ENCODE measurements at regions not wholly inside any gene's neighbourhood (a gene's known extent, or its start where the extent isn't known, plus 50 kb on each side); places are given as distances from the start of the nearest gene placed in this dataset.
"Not testable (repeated sequence)": the region's sequence is repeated elsewhere in the genome, so short reads cannot be mapped to it uniquely, and the experiment has no call there.

DNA sequence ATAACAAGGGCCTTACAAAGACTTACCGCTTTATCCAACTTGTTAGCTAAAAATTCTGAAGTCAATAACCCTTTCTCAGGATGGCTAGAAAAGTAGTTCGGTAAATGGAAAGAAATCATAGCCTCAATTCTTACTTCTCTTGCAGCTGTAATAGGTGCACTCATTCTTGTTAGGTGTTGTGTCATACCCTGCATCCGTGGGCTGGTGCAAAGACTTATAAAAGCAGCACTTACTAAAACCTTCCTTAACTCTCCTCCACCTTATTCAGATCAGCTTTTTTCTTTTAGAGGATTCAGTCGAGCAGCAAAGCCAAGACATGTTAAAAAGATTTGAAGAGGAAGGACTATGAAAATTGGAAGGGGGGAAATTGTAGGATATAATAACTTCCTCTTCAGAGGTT is 238.2 kb upstream of the DIO3 start:
- in situ Hi-C loops (cut with HindIII; ENCODE audit: extremely low pct_ligation_motif_present, low pct_unique_long_range_greater_than_20kb) (no loop called here), intact Hi-C loops (cut with micrococcal nuclease; ENCODE audit: unreplicated experiment) (no loop called here)
- no peak overlapping the region for H3K9ac ChIP-seq (ENCODE audit: insufficient read depth, low read depth, low read length)
- ChIA-PET CTCF (ENCODE audit: low intra/inter-chr PET ratio, low total read pairs) (no interaction called here), POLR2A (no interaction called here)
- ATAC-seq (no peak), FAIRE-seq (no peak), DNase-seq (ENCODE audit: low spot score) (no peak)
- H3K4me3 ChIP-seq (replicated peaks in 1 of 3; ENCODE audit: insufficient read depth in 1 of 3, low read depth in 2 of 3, low read length in 3 of 3), result no peak overlapping the region
- H3K27ac ChIP-seq (ENCODE audit: extremely low read length, insufficient read depth, low read length), result no peak overlapping the region
- peaks cover 0 to 3% of the 10 kb centered on the region in 2 experiments; a peak in 1 of 5 replicates for H3K27me3 ChIP-seq (ENCODE audit: control insufficient read depth in 1 of 2, insufficient read depth in 2 of 2, low read length in 2 of 2)
- no peaks in the 10 kb centered on the region for H4K20me1 ChIP-seq (ENCODE audit: insufficient read depth, low read length)
- BruUV-seq (replicated peaks), result no TSS peak
- H3K4me1 ChIP-seq (ENCODE audit: insufficient read depth, low read length), result peaks cover 51% of the 10 kb centered on the region
- H3K4me2 ChIP-seq (ENCODE audit: low read depth, low read length), result no peak overlapping the region
- H3K9me3 ChIP-seq (ENCODE audit: low read length), result peaks cover 16% of the 10 kb centered on the region
- H3K36me3 ChIP-seq (replicated peaks in 1 of 2; ENCODE audit: control insufficient read depth in 1 of 2, insufficient read depth in 2 of 2, low read length in 2 of 2), result no peaks in the 10 kb centered on the region
- no peaks in the 10 kb centered on the region for H3K79me2 ChIP-seq (ENCODE audit: insufficient read depth, low read length)
- H2AFZ ChIP-seq (ENCODE audit: low read length), result no peak overlapping the region
- 79% methylated on average over 4 of the region's 4 CpGs for WGBS (ENCODE audit: low lambda C conversion rate)
- no peak for TF ChIP-seq POLR2G (IDR thresholded peaks at IDR 0.05; ENCODE audit: low read depth, low read length)
- no peak for TF ChIP-seq ZNF768 (CRISPR knock-in tag; IDR thresholded peaks at IDR 0.05)

DNA sequence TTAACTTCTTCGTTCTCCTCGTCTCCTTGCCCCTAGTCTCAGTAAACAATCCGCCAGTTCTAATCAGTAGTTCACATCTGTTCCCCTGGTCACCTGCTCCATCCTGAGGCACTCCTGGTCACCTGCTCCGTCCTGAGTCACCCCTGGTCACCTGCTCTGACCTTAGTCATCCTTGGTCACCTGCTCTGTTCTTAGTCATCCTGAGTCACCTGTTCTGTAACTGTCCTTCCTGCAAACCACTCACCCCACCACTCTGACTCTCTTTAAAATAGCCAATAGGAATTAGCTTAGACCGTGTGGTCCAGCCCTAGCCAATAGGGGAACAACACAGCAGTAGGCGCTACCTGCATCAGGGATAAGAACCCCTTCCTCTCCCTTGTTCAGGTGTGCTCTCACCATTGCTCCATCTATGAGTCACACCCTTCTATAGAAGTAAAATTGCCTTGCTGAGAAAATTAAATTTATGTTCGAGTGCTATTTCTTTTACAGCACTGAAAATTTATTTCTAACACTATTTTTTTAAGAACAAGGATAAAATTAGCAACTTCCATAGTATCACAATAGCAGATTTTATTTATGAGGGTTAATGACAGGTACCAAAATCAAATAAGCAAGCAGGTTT is 237.6 kb upstream of the DIO3 start:
- H3K27ac ChIP-seq (ENCODE audit: extremely low read length, insufficient read depth, low read length); H3K36me3 ChIP-seq (replicated peaks in 1 of 2; ENCODE audit: control insufficient read depth in 1 of 2, insufficient read depth in 2 of 2, low read length in 2 of 2); H3K79me2 ChIP-seq (ENCODE audit: insufficient read depth, low read length); CTCF ChIA-PET (ENCODE audit: low intra/inter-chr PET ratio, low total read pairs); DNase-seq (ENCODE audit: low spot score); H3K4me3 ChIP-seq (replicated peaks in 1 of 3; ENCODE audit: insufficient read depth in 1 of 3, low read depth in 2 of 3, low read length in 3 of 3); H3K4me2 ChIP-seq (ENCODE audit: low read depth, low read length); FAIRE-seq; in situ Hi-C loops (cut with HindIII; ENCODE audit: extremely low pct_ligation_motif_present, low pct_unique_long_range_greater_than_20kb); H4K20me1 ChIP-seq (ENCODE audit: insufficient read depth, low read length); BruUV-seq (replicated peaks); ATAC-seq; intact Hi-C loops (cut with micrococcal nuclease; ENCODE audit: unreplicated experiment); POLR2A ChIA-PET; H3K27me3 ChIP-seq (ENCODE audit: control insufficient read depth in 1 of 2, insufficient read depth in 2 of 2, low read length in 2 of 2); H2AFZ ChIP-seq (ENCODE audit: low read length); H3K9ac ChIP-seq (ENCODE audit: insufficient read depth, low read depth, low read length): not testable (repeated sequence)
- TF ChIP-seq FOSL2 (CRISPR knock-in tag; IDR thresholded peaks at IDR 0.05) (peak; percentile 80), ZNF562 (CRISPR knock-in tag; IDR thresholded peaks at IDR 0.05; ENCODE audit: borderline replicate concordance) (peak; percentile 65; the same call in 1 of the 2 replicates), BHLHE40 (IDR thresholded peaks at IDR 0.05; ENCODE audit: low read length) (peak; percentile 47; the same call in 1 of the 2 replicates)
- TF ChIP-seq, protein P1, sequence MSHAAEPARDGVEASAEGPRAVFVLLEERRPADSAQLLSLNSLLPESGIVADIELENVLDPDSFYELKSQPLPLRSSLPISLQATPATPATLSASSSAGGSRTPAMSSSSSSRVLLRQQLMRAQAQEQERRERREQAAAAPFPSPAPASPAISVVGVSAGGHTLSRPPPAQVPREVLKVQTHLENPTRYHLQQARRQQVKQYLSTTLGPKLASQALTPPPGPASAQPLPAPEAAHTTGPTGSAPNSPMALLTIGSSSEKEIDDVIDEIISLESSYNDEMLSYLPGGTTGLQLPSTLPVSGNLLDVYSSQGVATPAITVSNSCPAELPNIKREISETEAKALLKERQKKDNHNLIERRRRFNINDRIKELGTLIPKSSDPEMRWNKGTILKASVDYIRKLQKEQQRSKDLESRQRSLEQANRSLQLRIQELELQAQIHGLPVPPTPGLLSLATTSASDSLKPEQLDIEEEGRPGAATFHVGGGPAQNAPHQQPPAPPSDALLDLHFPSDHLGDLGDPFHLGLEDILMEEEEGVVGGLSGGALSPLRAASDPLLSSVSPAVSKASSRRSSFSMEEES (CRISPR knock-in tag; IDR thresholded peaks at IDR 0.05), result peak; percentile 64; the same call in 1 of the 2 replicates
- 18% methylated on average over 7 of the region's 7 CpGs for WGBS (ENCODE audit: low lambda C conversion rate)
- Histone ChIP-seq H3K4me1 (ENCODE audit: insufficient read depth, low read length) (peaks cover 51% of the 10 kb centered on the region), H3K9me3 (ENCODE audit: low read length) (peaks cover 16% of the 10 kb centered on the region)
